ENCODE measurements at regions not wholly inside any gene's neighbourhood (a gene's known extent, or its start where the extent isn't known, plus 50 kb on each side); places are given as distances from the start of the nearest gene placed in this dataset.

DNA sequence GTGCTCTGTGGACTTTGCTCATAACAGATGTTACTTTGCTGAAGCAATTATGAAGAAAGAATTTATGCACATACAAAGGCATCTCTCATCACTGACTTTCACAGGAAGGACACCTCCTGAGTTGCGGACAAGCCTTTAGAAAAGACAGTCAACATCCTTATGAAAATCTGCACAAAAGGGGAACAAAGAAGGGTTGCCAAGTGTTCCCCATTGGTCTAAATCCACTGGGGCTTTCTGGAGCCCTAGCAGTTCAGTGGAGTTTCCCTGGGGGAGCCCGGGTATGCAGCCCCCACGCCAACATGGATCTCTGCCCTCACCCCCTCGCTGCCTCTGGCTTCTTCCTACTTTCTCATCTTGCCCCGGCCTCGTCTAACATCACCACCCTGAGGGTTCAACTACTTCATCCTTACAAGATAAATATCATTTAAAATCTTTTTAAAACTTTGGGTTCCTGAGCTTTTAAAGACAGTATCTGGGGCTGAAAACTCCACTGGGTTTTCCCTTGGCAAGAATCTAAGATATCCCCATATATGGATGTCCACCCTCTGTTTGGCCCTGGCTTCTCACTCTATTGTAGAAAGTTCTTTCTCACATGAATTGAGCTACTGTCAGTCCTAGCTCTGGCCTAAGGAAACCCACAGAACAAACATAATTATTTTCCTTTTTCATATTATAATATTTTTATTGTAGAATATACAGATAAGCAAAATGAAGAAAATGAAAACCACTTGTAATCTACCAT is 207.9 kb upstream of the RGMA start:
- no peak for DNase-seq

DNA sequence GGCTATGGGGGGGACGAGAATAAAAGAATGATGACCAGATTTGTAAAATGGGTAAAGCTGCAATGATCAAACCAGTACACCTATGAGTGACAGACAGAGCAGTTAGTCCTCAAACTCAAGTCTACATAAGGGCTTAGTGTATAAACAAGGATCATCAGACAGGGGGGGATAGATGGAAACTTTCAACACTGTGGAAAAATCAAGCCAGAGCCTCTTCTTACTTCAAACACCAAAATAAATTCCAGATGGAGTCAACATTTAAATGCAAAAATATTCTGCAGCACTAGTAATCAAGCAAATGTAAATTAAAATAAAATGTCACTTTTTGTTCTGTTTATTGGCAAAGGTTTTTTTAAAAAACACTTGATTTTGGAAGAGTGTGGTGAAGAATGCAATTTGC is 205.9 kb upstream of the RGMA start:
- DNase-seq, result no peak

DNA sequence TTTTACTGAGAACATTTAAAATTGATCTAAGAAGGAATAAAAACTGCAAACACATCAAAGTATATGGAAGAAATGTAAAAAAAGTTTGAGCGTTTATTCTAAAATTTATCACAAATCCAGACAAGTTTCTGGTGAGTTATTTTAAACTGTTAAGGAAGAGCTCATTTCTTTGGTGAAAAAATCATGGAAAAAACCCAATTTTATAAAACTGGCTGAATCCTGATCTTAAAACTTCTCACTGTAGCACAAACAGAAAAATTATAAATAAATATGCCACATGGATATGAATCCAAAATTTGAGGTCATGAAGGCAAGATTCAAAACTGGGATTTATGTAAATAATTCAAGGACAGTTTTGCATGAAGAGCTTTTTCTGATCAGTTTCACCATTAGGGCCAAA is 205.1 kb upstream of the RGMA start:
- DNase-seq, result no peak

DNA sequence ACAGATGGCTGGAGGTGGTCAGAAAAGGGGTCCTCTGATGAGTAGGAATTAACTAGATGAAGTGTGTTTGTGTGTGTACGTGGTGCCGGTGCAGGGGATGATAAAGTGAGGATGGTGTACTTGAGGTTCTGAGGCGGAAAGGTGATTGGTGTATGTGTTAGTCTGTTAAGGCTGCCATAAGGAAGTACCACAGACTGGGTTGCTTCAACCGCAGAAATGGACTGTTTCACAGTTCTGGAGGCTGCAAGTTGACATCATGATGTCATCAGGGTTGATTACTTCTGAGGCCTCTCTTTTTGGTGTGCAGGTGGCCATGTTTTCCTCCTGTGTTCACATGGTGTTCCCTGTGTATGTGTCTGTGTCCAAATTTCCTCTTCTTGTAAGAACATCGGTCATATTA is 202.4 kb upstream of the RGMA start:
- DNase-seq, result no peak

DNA sequence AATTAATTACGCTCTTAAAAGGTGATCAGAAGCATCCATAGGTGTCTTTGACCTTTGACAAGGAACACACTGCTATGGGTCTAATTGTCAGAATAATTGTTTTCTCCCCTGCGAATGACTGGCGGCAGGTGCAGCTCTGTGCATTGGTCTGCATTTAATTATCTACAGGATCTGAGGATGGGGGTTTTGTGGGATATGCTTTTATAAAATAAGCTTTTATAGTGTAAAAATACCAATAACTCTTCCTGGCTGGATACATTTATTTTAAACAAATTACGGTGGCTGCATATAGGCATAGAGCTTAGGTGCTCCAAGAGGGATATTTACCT is 201.6 kb upstream of the RGMA start:
- DNase-seq, result no peak

DNA sequence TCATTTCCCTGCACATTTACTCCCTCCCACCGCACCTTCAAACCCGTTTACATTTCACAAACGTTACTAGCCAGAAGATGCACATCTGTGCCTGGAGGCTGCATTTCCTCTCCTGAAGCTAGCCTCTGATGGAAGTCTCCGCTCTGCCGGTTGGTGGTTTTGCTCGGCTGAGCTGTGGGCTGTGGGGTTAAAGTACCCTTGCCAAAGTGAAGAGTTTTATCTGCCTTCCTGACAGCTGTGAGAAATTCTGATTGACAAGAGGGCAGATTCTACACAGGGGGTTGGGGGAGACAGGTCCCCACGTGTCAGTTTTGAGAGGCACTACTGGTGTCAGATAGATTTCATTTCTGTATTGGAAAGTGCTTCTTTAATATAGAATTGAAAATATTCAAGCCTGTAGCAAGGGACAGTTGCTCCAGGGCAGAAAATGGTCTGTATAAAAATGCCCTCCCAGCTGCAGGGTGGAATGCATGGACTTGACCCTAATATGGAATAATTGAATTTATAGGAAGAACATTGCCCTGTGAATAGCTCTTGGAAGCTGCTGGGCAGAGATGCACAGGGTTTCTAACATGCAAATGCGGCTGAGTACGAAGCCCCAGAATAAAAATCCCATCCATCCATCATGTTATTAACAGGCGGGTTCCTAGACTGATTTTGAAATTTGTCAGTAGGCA is 201.1 kb upstream of the RGMA start:
- no peak for DNase-seq

DNA sequence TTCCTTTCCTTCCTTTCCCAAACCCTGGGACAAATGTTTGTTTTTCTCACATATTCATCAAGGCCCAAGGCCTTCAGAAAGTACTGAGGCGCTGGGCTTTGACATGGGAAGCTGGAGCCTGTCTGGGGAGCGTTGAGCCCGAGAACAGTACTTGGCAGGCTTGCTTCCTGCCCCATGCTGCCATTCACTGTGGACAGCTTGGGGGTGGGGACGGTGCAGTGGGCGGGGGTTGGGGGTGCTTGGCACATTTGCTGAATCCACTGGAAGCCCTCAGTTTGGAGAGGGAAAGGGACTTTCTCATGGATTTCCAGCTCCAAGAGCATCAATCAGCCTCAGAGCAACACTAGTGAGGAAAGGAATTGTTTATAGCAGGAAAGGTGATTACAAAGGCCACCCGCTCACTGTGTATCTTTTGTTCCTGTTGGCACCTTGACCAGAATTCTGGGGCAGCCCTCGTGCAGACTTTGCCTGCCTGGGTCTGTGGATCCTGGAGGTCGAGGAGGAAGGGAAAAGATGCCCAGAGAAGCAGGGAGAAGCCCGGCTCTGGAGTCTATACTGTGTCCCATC is 199.8 kb upstream of the RGMA start:
- no peak for DNase-seq

DNA sequence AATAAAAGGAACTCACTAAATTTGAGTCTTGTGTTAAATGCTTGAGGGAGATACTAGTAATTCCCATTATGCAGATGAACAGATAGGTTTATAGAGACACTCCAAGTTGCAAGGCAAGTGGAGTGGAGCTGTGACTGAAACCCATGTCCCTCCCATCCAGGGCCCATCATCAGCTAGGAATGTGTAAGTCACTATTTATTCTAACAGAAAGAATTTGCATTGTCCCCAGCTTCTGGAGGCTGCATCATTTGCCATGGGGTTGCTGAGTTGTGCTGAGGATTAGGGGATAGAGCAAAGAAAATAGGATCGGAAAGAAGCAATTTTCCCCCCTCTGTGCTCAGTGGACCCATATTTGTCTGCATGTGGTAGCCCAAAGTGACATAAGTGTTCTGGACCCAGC is 197.4 kb upstream of the RGMA start:
- DNase-seq, result no peak

DNA sequence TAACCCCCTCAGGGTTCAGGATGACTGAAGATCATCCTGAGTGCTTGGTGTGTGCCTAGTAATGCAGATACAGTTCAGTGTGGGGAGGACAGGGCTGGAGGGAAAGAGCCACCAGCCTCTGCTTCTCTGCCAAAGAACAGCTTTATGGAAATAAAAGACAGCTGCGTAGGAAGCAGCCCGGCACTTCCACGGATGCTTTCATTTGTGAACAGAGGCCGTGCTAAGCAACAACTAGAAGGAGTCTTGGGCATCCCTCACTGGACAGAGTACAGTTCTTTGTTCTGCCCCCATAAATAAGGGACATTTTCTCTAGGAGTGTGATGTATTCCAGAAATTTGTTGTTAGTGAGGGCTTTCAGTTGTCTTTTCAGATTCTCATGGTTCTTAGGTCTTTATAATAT is 194.8 kb upstream of the RGMA start:
- no peak for DNase-seq

DNA sequence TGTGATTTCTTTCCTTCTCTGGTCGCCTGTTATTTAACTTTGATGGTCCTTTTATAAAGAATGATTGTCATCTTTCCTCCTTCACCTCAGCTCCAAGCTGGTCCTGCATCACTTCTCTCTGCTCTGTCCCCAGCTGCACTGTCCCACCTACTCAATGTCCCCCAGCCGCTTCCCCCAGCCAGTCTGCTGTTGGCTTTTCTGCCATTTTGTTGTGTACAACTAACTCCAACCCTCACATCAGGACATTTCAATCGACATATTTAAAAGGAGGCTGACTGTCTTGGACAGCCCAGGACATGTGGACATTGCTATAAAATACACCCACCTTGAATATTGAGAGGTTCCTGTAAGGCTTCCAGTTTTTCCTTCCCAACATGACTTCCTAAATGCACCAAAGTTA is 193.8 kb upstream of the RGMA start:
- DNase-seq, result no peak

DNA sequence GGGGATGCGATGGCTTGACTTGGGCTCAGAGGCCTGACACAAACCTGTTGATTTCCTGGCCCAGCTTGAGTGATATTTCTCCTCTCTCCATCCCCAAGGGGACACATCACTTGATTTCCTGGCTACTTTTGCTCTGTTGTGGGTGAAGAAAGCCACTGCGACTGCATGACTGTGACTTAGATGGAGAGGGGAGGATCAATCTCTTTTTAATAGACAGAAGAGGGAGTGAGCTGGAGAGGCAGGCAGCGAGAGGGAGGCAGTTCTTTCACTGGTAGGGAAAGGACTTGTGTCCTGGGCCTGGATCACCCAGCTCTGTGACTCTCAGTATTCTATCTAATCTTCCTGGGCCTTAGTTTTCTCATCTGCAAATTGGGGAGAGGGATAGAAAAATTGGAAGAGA is 189.8 kb upstream of the RGMA start:
- DNase-seq, result no peak

DNA sequence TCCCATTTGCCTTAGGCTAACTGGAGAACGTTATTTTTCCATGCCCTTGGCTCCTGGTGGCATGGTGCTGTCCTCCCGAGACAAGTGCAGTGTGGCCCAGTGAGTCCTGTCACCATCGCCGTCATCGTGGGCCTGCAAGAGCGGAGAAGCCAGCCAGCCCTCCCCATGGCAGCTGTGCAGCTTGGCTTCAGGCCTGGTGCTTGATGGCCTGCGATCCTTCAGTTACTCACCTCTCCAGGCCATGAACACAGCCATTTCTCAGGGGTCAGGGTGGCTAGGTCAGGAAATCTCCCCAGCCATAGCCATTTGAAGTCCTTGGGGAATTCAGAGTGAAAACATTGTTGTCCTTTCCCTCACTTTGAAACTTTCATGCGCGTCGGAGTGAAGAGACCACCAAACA is 189.0 kb upstream of the RGMA start:
- DNase-seq, result no peak

DNA sequence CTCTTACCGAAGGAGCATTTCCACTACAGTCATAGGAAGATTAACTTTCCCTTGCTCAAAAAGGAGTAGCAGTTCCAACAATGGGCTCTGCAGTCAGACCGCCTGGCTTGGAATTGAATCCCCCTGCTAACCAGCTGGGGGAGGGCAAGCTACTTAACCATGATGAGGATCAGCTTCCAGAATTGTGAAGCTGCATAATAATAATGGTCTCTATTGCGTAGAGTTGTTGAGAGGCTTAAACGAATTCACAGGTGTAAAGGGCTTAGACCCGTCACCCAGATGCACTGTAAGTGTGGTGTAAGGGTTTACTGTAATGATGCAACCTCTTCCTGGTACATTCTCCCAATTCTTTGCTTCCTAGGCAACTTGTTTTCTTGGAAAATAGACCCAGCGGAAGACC is 185.2 kb upstream of the RGMA start:
- no peak for DNase-seq

DNA sequence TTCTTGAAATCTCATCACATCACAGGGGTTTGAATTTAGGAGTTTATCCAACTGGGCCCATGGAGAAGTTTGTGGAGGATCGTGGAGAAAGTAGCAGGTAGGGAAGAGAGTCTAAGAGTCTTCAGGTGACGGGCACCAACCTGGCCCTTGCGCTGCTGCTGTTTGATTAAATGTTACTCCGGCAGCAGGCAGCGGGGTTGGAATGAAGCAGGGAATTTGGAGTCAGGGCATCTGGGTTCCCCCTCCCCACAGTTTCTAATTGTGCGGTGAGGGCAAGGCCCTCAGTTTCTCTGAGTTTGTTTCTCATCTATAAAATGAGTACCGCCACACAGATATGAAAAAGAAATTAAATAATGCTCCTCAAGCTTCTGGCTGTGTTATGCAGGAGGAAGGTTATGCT is 182.9 kb upstream of the RGMA start:
- DNase-seq, result no peak

DNA sequence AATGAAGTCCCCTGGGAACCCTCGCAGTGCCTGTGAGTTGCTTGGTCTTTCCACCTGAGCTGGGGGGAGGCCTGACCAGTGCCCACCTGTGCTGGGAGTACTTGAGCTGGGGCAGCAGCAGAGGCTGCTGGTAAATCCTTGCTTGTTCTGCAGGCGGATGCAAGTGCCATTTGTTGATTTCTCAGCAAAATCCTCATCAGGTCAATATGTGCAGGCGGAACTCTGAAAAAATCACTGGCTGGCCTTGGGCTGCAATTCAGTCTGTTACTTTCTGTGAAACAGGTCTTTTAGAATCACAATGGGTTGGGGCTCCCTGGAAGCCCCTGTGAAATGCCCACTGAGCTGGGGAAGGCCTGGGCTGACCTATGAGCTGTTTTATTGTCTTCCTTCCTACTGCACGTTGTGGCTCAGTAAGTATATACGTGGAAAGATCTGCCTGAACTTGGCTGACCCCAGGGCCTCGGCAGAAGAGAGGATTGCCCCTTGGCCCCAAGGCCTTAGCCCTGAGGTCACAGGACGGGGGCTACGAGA is 182.0 kb upstream of the RGMA start:
- DNase-seq, result no peak

DNA sequence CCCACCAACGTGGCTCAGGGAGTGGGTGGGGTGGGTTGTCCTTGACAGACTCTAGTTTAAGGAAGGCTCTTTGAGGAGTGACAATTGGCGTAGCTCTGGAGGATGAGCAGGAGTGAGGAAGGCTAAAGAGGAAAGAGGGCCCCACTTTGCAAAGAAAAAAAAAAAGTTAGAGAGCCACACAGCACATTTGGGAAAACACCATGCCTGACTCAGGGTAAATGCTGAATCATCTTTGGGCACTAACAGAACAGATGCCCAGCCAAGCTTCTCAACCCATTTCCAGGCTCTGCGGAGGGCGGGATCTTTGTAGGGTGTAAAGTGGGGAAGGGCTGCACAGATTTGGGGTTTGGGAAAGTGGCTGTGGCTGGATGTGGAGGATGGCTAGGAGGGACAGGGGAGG is 179.1 kb upstream of the RGMA start:
- DNase-seq, result no peak

DNA sequence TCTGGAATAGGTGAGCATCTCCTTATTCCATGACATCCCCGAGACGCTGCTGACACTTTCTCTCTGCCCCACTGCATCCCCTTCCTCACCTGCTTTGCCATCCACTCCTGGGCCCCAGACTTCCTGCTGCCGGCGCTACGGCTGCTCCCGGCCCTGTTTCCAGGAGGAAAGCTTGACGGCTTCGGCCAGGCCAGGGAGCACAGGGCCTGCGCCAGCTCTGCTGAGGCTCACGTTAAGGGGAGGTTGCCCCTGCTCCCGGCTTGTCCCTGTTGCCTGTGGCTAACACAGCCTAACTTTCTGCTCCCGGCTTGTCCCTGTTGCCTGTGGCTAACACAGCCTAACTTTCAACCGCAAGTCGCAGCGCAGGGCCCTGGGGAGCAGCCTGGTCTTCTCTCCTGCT is 177.3 kb upstream of the RGMA start:
- DNase-seq, result no peak

DNA sequence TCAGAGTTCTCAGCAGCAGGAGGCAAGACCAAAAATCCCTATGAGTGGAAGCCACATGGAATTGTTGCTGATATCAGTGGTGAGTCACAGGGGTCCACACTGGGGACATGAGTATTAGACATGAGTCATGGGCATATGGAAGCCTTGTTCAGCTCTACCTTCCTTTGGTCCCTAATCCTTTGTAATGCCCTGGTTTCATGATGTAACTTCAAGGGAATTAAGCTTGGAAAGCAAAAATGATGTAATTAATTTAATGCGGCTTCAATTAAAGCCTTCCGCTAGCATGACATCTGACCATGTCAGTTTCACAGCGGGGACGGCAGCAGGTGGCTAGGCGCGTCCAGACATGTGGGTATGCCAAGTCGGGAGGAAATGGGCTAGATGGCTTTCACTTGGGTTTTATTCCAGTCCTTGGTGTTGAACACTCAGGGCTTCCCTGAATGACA is 176.1 kb upstream of the RGMA start:
- no peak for DNase-seq

DNA sequence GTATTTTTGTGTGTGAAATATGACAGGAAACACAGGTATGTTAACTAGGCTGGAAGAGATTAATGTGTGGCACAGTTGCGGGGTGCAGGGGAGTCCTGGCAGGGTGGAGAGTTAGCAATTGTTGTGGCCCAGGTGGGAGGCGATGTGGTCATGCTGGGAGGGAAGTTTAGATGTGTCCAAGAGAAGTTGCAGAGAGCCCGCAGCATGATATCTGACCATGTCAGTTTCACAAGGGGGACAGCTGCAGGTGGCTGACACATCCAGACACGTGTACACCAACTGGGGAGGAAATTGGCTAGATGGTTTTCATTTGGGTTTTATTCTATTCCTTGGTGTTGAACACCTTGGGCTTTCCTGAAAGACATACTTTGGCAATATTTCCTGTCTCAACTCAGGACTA is 172.8 kb upstream of the RGMA start:
- no peak for DNase-seq

DNA sequence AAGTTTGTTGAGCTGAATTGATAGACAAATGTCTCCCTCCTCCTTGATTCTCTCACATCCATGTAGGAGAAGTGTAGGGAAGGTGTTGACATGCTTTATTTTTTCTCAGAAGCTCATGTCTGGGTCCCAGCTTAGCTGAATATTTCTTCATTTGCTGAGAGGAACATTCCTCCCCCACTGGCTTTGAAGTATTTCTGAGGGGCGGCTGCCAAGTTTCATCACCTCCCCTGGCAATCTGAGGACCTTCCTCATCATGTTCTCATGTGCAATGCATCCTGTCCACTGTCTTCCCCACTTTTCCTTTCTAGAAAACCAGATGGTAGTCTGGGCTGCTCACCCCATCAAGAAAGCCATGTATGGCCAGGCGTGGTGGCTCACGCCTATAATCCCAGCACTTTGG is 168.9 kb upstream of the RGMA start:
- no peak for DNase-seq

DNA sequence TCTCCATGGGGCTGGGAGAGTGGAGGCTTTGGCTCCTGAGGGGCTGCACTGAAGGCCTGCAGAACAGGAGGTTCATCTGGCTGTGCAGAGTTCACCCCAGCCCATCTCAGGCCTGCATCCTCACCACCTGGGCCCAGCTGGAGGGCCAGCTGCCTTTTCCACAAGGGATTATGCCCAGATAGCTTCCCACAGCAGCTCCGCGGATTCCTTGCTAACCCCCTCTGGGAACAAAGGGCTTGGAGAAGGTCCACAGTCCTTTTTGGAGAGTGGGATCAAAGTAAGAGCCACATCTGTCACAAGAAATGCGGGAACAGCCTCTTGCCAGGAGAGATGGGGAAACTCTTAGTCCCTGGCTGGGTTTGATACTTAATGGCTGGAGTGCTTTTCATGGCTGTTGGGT is 164.7 kb upstream of the RGMA start:
- no peak for DNase-seq

DNA sequence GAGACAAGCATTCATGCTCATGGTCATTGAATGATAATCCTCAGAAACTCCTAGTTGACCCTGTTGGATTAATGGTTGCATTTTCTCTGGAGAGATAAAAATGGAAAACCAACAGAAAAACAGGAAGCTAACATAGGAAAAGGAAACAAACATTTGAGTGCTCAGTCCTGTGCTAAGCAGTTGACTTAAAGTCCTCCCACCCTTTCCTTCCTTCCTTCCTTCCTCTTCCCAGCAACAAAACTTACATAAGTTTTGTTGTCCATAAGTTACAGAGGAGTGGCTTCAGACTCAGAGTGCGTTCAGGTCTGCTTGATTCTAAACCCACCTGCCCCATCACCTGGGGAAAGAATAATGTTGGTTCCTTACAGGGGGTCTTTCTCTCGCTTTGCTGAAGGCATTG is 163.8 kb upstream of the RGMA start:
- no peak for DNase-seq

DNA sequence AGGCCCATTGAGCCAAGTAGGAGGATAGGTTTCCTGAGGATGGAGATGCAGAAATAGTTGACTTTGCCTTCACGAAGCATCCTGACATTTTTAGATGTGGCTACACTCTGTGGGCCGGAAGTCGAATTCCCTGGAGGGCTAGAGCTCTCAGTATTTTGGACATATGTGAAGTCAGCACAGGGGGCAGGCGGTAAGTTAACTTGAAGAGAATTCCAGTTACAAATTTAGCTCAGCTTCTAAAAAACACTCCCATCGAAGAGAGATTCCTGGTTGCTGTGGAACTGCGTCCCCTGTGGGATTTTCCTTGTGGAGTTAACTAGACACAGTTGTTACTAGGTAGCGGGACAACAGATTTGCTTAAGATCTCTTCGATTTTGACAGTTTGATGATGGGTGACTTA is 161.9 kb upstream of the RGMA start:
- DNase-seq, result no peak

DNA sequence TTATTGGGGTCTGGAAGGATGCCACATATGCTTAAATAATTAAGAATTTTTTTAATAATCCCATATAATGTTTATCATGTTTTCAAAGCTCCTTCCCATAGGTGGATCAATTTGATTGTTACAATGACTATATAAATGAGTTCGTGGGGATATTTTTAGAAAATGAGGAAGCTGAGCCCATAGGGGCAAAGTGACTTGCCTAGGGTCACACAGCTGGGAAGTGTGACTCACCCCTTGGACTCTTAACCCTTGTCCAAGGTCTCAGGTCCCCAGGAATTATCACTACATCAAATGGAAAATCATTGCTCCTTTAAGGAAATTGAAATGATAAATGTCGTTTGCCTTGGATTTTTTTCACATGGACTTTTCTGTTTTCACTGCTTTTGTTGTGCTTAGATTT is 161.2 kb upstream of the RGMA start:
- DNase-seq, result no peak

DNA sequence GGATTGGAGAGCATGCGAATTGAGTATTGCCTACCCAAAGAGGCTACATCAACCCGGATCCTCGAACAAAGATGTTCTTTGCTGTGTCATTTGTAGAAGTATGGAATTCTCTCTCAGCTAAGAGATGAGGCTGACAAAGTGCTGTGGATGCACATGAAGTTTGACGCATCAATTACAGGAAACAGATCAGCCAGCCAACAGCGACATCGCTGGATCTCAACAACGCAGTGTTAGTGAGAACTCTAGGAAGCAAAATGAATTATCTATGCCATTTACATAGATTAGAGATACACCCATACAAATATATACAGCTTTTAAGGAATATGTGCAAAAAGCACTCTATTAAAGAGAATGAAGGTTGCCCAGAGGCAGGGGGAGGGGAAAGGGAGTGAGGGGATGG is 160.6 kb upstream of the RGMA start:
- DNase-seq, result no peak
